WI38 (cell line): ENCODE measurements at regions not wholly inside any gene's neighbourhood (a gene's known extent, or its start where the extent isn't known, plus 50 kb on each side); places are given as distances from the start of the nearest gene placed in this dataset.

Experiments
- H3K4me3 ChIP-seq: 2 replicates; pipeline ENCODE4 v1.5.1; 2011; ENCODE audit warnings: low read depth, mild to moderate bottlenecking, control low read depth, low read length
- TF ChIP-seq, protein P1 (sequence below): IDR thresholded peaks from 2 replicates; pipeline ENCODE4 v1.5.1; 2012; ENCODE audit warnings: low read depth, mild to moderate bottlenecking, control low read depth, low read length

DNA sequence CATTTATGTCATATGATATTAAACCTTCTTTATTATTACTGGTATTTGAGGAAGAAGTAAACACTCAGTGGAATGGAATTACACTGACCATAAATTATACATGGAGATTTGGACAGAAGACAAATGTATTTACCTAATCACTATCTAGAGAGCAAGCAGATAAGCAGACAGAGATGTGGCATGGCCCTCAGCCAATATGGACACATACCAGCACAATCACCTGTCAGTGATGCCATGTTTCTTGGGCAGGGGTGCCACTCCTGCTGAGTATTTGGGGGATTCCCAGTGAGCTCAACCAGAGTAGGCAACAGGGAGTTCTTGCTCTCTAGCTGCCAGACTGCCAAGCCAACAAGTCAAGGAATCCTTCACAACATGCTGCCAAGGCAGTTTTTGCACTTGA, 866.3 kb upstream of the LRRN3 start:
- no peak overlapping the region for H3K4me3 ChIP-seq
- TF ChIP-seq, protein P1, sequence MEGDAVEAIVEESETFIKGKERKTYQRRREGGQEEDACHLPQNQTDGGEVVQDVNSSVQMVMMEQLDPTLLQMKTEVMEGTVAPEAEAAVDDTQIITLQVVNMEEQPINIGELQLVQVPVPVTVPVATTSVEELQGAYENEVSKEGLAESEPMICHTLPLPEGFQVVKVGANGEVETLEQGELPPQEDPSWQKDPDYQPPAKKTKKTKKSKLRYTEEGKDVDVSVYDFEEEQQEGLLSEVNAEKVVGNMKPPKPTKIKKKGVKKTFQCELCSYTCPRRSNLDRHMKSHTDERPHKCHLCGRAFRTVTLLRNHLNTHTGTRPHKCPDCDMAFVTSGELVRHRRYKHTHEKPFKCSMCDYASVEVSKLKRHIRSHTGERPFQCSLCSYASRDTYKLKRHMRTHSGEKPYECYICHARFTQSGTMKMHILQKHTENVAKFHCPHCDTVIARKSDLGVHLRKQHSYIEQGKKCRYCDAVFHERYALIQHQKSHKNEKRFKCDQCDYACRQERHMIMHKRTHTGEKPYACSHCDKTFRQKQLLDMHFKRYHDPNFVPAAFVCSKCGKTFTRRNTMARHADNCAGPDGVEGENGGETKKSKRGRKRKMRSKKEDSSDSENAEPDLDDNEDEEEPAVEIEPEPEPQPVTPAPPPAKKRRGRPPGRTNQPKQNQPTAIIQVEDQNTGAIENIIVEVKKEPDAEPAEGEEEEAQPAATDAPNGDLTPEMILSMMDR, result no peak

DNA sequence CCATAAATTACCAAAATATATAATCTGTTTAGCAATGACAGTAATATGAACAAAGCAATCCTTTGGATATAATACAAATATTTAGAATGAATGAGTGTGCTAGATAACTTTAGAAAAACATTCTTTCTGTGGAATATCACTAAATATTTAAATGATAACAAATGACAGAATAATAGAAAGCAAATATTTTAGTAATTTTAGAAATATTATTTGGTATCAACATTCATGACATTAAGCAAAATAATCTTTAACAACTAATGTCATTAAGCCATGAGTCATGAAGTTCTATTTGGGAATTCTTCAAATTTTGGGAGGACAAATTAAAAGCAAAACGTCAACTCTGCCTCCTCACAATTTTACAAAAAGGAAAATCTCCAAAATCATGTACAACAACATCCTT, 844.8 kb upstream of the LRRN3 start:
- TF ChIP-seq, protein P1, result no peak
- H3K4me3 ChIP-seq, result no peak overlapping the region

DNA sequence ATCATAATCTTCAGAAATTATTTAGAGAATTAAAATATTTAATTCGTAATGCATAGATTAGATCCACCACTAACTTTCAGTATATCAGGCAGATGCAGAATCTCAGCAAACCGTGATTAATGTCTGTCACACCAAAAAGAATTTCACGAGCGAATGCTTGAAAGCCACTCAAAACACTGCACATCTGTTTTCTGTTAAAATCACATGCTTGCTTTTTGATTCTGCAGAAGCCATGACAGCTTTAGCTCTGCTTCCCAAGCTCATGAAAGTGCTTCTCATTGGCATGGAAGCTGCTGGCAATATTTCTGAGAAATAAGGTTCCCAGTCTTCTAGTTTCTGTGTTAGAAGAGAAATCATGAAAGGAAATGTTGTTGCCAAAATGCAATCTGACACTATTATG, 837.8 kb upstream of the LRRN3 start:
- H3K4me3 ChIP-seq, result no peak overlapping the region
- TF ChIP-seq, protein P1, result no peak

DNA sequence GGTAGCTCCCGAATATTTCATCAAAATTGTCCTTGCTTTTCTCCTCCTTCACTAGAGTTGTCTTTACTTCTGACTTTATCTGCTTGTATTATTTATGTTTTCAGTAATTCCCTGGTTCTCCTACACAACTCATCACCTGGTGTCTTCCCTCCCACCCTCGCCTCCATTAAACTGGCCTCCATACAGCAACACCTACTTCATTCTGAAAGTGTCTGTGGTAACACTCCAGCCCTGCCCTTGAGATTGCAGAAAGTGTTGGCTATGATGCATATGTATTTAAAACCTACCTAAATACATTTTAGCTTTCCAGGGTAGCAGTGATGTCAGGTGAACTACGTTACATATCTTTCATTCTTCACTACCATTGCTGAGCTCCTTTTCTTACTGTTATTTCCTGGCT, 833.3 kb upstream of the LRRN3 start:
- TF ChIP-seq, protein P1, result no peak

DNA sequence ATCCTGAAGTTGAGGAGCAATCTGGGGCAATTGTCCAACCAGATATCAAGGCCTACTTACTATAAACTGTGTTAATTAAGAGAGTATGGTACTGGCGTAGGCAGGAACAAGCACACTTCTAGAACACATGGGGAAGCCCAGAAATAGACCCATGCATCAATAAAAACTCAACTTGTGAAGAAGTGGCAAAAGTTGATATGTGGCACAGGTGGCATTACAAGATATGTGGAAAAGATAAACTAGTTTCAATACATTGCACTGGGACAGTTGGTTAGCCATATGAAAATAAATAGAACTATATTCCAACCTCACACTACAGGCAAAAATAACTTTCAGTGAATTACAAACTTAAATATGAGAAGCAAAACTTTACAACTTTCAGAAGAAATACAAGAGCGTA, 828.7 kb upstream of the LRRN3 start:
- no peak overlapping the region for H3K4me3 ChIP-seq

More for the DNA sequence above, 833.3 kb upstream of the LRRN3 start:
- no peak overlapping the region for H3K4me3 ChIP-seq

DNA sequence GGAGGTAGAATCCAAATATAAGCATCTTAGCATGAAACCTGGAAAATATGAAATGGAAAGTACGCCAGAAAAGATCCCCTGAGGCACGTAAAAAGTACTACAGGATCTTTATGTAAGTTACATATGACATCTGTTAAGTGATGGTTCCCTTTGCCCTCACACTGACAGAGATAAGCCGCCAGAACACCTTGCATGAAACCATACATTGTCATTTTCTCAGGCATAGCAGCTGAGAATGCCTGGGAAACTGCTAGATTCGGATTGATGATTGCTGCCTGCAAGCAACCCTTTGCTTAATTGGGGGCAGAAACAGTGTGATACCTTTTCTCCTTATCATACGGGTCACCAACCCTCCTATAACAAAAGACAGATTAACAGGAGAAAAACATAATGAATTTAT, 826.6 kb upstream of the LRRN3 start:
- TF ChIP-seq, protein P1, result no peak
- H3K4me3 ChIP-seq, result no peak overlapping the region

More for the DNA sequence above, 828.7 kb upstream of the LRRN3 start:
- TF ChIP-seq, protein P1, result no peak

DNA sequence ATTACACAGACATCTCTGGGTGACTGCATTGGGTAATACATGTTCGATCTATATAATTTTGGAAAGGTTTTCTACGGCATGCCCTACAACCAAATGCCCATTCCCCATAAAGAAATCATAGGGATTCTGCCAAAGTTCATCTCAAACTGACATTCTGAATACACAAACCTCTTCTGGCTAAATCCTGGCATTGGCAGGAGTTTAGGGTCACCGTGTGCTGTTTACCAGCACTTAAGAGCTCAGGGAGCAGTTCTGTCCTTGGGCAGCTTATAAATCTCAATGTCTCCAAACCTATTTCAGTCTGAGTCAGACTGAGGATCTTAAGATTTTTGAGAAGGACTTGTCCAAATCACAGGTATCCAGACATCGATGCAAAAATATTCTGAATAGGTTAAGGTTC, 809.6 kb upstream of the LRRN3 start:
- TF ChIP-seq, protein P1, result no peak
- no peak overlapping the region for H3K4me3 ChIP-seq
